NAMALWA (cell line): ENCODE measurements at regions not wholly inside any gene's neighbourhood (a gene's known extent, or its start where the extent isn't known, plus 50 kb on each side); places are given as distances from the start of the nearest gene placed in this dataset.

ENCODE experiments used
- DNase-seq: peaks from one replicate; pipeline ENCODE4 v3.0.0-alpha.2; 2015; ENCODE audit warnings: low spot score

DNA sequence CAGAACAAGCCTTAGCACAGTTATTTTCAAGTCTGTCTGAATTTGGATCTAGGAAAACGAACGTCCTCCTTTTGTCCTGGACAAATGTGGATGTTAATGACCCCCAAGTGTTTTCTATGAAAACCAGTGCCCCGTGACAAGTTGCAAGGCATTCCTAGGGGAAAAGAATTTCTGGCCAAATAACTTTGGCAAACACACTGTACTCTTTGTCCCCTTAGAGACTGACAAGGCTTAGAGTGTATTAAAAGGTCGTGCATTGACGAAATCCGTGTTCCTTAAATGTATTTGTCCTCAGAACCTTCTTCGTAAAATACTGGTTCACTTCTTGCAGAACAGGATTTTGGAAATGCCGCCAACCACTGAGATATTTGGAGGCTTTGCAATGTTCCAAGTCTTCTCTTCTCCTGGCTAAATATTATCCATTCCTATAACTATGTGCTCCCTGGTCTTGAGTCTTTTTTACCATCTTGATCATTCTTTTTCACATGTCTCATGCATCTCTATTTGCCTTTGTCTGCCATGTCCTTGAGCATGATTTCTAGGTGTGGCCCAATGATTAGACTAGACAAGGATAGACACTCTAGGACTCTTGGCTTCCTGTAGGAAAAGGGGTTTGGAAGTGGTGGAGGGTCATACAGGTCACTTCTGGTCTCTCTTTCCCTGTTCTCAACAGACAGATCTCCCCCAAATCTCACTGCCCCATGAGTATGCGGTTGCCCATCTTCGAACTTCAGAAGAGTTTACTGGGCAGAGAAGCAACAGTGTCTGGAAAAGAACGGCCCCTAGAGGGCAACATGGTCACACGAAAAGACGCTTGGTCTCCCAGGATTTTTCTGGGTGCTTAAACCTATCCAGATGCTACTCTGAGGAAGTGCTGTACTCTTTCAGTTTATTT, 117.5 kb downstream of the EDEM1 start:
- DNase-seq: peak; percentile 65

DNA sequence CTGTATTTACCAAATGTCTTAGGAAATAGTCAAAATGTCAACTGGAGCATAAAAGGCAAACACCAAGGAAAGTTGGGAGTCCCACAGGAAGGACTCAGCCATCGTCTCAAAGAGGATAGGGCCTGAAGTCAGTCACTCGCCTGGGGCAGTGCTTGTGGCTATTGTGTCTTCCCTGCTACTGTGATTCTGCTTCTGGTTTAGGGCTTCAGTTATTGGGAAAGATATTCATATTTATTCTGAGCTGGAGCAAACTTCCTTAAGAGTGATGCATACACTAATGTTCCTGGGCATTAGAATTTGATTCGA, 118.1 kb downstream of the EDEM1 start:
- DNase-seq: no peak

DNA sequence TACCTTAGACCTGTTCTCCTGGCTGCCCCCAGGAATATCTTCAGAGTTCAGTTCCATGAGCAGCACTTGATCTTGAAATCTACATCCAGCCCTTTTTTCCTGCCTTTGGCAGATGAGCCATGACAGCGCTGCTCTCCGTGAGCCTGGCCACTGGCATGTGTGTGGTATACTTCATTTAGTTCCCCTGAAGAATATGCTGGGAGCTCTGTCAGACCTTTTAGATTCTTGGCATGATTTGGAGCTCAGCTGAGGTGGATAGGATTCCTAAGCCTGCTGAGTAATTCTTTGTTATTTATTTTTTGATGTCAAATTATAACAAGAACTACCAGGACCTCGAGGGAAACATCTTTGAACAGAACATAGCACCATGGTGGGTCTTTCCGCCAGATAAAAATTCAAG, 121.7 kb downstream of the EDEM1 start:
- DNase-seq: no peak

DNA sequence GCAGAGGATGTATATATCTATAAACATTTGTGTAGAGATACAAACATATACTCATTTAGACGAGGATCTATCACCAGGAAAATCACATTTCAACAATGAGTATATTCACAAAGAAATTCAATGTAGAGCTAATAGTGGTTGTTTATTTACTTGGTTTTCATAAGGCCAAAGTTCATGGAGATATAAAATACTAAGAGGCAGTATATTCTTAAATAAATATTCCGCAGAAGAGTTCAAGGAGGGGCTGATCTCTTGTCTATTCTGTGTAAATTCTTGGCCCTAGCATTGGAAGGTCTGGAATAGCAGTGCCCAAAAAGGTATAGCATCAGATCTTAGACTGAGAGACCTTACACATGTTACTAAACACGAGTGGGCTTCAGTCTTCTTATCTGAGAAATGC, 122.1 kb downstream of the EDEM1 start:
- no peak for DNase-seq

DNA sequence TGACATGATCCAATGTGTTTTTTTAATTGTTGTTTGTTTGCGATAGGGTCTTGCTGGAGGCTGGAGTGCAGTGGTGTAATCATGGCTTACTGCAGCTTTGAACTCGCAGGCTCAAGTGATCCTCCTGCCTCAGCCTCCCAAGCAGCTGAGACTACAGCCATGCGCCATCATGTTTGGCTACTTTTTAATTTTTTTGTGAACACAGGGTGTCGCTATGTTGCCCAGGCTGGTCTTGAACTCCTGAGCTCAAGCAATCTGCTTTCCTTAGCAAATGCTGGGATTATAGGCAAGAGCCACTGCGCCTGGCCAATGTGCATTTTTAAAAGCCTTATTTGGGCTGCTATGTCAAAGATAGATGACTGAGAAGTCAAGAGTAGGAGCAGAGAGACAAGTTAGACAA, 123.0 kb downstream of the EDEM1 start:
- no peak for DNase-seq

DNA sequence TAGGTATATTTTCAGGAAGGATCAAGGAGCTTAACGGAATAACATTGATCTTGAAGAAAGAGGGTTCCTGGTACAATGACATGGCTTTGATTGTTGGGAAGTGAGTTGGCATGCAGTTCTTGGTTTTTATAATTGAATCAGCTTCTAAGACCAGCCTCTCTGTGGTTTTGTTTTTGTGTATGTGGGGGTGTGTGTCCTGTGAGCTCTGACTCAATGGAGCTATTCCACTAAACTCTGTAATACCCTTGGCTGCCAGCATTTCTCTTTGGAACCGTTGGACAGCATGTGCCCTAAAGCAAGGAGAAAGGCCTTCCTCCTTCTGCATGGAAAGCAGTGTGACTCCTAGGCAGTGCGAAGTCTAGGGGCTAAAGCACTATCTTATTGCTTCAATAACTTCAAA, 124.8 kb downstream of the EDEM1 start:
- DNase-seq: no peak

DNA sequence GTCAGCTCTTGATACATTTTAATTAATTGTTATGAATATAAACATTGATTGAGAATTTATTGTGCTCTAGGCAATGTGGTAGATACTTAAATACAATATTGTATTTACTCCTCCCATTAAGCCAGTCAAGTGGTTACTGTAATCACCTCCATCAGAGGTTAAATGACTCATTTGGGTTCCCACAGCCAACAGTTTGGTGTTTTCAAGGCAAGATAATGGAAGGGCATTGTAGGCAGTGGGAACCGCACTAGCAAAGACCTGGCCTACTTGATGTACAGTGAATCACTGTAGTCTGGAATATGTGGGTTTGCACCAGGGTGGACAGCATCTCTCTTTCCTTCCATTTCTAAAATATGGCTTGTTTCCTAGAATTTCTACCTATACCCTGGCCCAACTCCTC, 127.4 kb downstream of the EDEM1 start:
- no peak for DNase-seq

DNA sequence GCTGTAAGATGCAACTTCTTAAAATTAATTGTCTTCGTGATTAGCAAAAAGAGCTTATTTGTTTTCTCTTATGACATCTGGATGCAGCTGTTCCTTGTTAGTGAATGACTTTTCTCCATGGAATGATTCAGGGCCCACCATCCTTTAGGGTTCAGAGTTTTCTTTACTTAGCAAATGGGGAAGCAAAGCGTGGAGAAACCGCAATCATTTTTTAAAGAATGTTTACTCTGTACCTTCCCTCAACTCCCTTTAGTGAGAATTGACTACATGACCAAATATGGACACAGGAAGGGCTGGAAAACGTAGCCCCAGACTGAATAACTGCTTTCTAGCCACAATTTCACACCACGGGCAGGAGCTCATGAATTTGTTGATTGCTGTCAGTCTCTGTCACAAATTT, 130.1 kb downstream of the EDEM1 start:
- no peak for DNase-seq

DNA sequence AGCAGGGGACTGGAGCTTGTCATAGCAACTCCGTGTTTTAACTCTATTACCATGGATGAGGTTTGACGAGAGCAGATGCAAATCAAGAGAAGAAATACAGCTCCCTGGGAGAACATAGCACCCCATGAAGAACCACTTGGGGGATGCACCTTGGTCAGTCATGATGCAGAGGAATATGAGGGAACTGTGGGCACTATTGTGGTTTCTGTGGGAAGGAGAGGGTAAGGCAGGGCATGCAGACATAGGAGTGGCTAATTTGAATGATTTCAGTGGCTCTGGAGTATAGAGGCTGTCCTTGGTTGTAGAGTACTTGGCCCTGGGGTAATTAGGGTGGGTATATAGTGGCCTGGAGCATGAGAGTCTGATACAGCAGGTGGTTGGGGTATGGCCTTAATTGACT, 131.9 kb downstream of the EDEM1 start:
- no peak for DNase-seq

DNA sequence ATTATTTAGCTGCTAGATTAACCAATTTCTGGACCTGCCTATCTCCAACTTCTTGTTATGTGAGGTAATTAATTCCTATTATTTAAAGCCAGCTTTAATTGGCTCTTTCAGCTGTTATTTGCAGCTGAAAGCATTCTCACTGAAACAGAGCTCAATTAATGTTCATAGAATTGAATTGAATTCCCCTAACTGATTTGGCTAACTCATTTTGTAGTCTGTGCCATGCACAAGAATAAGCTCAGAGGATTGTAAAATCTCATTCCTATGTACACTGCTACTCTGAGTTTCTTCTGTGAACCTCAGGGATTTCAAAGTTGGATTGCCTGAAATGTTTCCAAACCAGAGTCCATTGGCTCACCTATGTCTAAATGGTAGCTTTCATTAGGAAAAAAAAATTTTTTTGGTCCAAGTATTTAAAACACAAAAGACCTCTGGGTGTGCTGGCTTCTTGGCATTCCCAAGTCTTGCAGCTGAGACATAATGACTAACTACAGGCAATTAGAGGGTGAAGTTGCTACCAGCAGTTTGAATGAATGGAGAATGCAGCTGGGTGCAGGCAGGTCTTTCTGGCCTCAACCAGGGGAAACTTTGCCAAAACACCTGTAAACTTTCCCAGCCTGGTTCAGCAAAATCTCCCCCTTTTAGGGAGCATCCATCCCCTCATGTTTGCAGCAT, 134.3 kb downstream of the EDEM1 start:
- DNase-seq: no peak

DNA sequence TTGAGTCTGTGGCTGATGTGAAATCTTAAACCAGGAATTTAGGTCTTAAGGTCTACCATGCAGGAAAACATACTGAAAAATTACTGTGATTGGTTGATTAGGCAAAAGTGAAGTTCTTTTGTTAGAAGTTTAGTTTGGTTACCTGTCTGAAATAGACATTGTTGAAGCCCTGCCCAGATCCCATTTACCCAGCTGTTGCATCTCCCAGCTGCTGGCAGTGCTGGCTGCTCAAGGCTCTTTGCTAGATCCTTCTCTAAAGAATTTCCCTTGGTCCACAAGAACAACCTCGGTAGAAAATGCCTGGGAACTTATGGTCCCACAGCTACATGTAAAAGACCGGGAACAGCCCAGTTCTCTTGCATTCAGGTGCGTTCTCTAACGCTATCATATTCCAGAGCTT, 137.3 kb downstream of the EDEM1 start:
- DNase-seq: no peak

DNA sequence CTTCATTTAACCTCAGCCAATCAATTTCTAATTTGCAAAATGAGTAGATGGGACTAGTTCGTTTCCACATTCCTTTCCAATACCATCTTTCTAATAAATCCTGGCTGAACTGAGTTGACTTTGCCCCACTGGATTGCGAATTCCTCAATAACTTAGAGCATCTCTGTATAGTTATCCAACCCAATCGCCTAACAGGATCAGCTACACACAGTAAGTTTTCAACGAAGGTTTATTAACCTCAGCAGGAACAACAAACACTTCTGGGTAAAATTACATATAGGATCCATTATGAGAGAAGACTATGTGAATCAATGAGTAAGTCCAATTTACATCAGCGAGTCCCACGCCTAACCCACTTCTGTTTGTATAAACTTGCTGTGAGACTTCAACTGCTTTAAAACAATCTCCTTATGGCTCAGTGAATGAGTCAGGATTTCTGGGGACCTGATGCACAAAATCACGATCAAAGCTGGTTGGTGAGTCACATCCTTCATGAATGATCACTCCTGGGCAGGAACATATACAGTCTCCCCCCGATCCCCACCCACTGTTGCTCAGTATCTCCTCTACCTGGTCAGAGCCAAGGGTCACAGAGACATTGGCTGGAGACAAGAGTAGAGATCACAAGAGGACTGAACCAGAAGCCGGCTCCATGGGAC, 142.8 kb downstream of the EDEM1 start:
- no peak for DNase-seq

DNA sequence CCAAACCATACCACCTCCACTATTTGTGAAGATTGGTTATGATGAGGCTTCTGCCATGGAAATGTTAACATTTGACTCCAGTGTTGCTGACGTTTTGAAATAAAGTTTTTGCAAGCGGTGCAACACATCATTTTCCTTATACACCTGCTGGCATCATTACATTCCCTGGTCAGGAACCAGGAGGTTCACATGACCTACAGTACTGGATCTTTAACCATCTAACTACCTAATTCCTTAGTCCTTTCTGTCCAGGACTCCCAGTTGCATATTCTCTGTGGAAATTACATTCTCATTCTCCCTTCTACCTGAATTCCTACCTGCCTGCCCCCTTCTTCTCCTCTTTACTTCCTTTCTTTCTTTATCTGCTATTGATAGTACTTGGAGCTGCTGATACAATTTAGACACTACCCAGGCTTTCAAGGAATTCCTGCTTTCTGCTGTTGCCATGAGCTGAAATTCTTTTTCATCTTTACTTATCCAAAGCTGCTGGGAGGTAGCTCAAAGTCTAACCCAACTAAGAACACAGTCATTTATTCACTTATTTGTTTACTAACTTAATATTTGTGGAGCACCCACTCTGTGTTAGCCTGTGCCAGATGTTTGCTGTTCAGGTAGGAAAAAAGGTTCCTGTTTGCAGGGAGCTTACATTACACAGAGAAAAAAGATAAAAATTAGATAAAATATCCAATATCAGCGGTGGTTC, 144.2 kb downstream of the EDEM1 start:
- no peak for DNase-seq

DNA sequence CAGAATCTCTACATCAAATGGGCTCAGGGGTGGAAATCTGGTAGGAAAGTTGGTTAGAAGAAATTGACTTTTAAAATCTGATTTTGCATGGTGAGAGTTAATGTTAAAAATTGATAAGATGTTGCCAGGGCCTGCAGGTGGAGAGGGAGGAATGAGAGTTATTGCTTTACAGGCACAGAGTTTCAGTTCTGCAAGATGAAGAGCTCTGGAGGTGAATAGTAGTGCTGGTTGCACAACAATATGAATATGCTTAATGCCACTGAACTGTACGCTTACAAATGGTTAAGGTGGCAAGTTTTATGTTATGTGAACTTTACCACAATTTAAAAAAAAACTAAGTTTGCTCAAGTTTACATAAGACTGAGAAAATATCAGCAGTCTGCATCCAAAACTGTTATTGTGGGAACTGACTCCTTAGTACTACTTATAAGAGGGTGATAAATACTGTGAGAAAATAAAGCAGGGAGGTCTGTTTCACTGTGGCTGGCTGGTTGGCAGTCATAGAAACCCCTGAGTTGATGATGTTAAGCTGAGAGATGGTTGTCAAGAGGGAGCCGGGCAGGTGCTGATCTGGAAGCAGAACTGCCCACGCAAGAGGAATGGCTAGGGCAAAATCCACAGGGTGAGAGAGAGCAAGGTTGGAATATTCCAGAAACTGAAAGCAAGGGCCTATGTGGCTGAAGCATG, 144.9 kb downstream of the EDEM1 start:
- no peak for DNase-seq

DNA sequence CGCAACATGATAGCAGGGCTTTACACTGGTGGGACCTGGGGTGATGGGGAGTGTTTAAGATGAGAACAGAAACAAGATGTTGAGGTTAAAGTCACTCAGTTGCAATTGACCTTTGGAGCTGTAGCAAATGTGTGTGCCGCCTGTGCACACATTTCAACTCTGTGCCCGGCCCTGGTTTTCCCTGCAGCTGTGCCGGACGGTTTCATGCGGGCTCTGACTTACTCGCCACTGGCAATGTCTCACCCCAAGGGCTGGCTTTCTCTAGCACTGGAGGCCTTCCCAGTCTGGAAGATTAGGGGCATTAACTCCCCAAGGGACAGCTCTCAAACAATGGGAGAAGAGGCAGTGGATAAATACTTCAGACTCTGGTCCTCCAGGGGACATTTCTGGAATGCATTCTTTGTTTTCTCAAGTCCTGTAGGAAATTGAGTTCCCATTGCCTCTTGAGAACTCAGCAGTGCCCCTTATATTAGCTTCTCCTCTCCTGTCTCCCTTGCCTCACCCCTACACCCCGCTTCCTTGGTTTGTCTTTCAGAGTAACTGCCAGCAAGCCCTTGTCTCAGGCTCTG, 152.5 kb downstream of the EDEM1 start:
- no peak for DNase-seq

DNA sequence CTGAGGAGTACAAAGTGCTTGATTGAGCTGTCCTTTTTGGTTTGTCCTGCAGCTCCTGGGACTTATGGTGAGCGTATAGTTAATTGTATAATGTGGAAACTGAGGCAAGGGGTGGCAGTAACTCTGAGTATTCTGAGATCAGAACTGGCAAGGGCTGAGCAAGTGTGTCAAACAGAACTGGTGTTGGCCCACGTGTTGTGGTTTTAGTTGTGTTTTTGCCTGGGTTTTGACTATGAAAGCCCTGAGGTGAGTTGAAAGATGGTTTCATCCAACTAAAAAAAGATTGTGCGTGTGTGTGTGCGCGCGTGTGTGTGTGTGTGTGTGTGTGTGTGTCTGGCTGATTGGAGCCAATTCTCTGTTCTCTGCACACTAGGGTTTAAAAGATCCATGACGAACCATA, 154.1 kb downstream of the EDEM1 start:
- DNase-seq: no peak

DNA sequence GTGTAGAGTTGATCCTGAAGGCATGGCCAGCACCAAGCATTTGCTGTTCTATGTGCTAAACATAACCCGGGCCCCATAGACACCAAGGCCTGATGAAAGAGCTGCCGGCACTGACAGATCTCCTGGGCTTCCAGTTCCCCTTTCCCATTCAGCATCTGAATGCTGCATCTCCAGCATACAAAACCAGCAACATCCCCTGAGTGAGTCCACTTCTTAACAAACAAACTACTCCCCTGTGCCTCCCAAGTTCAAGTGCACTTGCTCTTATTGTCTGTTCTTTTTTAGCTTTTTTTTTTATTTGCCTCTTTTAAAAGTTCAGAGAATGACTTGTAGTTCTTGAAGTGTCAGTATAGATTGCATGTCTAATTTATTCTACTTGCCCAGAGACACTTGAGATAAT, 156.0 kb downstream of the EDEM1 start:
- no peak for DNase-seq

DNA sequence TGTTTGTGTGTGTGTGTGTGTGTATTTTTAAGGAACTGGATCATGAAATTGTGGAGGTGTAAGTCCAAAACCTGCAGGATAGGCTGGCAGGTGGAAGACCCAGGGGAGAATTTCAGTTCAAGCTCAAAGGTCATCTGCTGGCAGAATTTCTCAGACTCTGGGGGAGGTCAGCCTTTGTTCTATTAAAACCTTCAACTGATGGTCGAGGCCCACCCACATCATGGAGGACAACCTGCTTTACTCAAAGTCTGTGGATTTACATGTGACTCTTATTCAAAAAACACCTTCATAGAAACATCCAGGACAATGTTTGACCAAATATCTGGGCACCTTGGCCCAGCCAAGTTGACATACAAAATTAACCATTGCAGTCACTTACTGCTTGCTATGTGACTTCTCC, 157.2 kb downstream of the EDEM1 start:
- DNase-seq: no peak

DNA sequence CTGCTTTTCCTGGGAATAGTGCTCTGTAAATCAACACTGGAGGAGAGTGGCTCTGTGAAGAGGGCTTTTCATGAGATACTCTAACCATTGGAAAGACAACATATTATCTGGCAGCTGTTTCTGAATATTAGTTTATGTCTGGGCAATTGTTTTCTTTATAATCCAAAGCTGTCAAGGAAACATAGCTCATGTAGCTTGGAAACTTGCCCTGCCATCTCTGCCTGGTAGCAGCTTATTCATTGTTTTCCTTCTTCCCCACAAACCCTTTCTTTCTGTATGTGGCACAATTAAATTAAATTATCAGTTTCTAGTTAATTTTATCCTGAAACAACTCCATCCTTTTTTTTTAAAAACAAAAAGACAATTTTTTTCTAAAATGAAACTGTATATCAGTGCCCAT, 160.0 kb downstream of the EDEM1 start:
- no peak for DNase-seq

DNA sequence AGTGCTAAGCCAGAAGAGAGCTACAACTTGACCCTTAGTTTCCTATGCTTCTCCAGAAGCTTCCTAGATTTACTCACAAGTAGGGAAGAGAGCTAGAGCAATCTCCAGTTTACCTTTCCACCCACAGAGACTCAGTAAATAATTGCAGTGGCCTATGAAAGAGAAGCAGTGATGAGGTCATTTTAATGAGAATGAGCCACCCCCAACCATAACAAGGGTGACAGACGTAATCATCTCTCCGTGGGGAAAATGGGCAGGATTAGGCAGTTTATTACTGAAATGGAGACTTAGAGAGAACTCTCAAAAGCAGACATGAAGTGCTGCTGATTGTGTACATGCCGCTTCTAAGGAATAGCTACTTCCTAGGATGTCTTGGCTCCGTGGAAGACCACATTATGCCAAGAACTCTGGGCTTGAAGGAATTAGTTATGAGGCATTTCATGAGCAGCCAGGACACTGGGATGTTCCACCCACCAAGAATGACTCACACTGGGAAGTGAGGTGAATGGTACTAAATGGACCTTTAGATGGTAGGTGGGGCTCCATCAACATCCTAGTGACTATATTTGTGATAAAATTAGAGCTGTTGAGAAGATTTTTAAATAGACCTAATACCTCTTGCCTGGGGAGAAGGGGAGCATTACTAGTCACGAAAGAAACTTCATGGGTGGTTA, 160.9 kb downstream of the EDEM1 start:
- no peak for DNase-seq

DNA sequence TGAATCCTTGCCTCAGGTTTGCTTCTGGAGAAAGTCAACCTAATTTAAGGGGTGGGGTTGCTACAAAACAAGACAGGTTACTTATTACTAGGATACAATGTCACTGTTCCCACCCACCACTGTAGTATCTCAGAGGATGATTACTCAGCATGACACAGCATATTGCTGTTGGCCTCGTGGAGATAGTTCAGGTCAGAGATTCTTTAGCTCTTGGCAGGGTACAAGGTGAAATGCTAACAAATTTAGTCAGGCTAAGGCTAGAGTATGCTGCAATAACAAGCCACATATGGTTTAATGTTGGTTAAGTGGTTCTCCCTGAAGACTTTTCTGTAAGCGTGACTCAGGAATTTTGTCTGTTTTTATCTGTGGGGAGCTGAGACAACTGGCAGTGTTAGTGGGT, 161.8 kb downstream of the EDEM1 start:
- no peak for DNase-seq
